D341Med (cell line): ENCODE measurements at regions not wholly inside any gene's neighbourhood (a gene's known extent, or its start where the extent isn't known, plus 50 kb on each side); places are given as distances from the start of the nearest gene placed in this dataset.

ENCODE experiments used
- DNase-seq: peaks from one replicate; pipeline ENCODE4 v3.0.0; 2012; ENCODE audit warnings: low spot score

DNA sequence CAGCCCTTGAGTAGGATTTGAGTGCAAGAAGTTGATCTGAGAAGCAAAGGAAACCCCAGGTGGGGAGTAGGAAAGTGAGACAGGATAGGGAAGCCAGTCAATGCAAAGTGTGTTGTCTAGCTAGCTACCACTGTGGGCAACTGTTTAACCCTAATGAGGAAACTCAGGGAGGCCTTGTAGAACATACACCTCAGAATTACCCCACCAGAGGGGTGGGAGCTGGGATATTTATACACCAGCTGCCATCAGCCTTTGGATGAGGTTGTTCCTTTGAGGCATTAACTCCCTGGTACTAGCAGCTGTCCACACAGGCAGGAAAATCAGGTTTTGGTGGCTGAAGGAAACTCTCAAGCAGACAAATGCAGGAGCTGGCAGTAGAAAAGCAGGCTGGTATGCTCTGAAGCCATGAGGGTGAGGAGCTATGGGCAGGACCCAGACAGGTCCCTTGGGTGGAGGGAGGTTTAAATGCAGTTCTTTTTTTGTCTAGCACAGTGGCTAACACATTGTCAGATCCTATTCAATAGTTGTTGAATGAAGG lies 60.1 kb upstream of the ARID5B start:
- no peak for DNase-seq

DNA sequence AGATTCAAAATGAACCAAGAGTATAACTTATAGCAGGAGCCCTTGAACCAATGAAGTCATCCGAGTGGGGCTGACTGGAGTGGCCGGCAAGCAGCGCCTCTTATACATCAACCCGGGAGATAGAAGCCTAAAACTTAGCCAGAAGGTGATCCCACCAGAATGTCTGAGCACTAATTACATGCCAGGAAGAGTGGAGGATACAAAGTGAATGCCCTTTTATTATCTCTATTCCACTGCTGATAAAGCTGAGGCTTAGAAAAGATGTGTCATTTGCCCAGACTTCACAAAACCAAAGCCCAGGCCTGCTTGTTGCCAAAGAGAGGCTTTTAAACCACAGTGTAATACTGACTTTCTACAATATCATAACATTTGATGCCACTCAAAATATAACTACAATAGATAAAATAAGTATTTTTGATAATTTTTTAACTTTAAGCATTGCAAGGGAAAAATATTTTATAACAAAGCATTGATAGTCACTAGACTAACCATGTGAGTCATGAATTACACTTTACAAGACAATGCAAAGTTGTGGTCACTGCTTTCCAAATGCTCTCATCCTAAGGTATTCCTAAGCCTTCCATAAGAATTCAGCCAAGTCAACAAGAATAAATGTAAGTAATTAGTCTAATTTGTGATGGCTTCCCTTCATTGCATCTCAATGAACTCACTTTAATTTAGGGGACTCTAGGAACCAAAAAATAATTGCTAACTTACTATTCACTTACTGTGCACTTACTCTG lies 58.6 kb upstream of the ARID5B start:
- DNase-seq: no peak

GRCh38 chr10:61844116-61844822 lies 57.2 kb upstream of the ARID5B start:
- no peak for DNase-seq

GRCh38 chr10:61845196-61845949 lies 56.1 kb upstream of the ARID5B start:
- no peak for DNase-seq

GRCh38 chr10:61845950-61846268 lies 55.6 kb upstream of the ARID5B start:
- no peak for DNase-seq

- DNase-seq: no peak
Observed at GRCh38 chr10:61846370-61847031, 55.0 kb upstream of the ARID5B start.

GRCh38 chr10:61847087-61847486 lies 54.4 kb upstream of the ARID5B start:
- DNase-seq: no peak

DNA sequence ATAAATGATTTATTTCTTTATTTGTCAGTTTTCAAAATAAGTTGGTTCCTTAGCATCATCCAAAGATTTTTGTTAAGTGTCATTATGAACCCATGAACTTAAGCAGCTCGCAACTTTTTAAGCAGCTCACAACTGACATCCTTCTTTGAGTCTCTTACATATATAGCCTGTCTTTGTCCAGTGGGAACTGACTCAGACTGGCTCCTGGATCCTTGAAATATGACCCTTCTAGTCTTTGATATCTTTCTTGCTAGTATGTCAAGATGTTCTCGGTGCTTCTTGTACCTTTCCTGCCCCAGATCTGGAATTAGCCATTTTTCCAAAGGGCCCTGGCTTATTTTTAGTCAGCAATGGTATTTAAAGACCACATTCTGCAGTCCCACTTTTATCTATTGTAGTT lies 53.9 kb upstream of the ARID5B start:
- DNase-seq: no peak

GRCh38 chr10:61850376-61850775 lies 51.1 kb upstream of the ARID5B start:
- no peak for DNase-seq
